ENCODE measurements at regions not wholly inside any gene's neighbourhood (a gene's known extent, or its start where the extent isn't known, plus 50 kb on each side); places are given as distances from the start of the nearest gene placed in this dataset.

GRCh38 chr11:115996808-115997188 is 492.6 kb upstream of the CADM1 start:
- Mint-ChIP-seq H3K36me3 (ENCODE audit: low read depth) (no peaks in the 10 kb centered on the region), H3K4me3 (no peak overlapping the region), H3K27ac (ENCODE audit: unreplicated experiment) (no peak overlapping the region), H3K27me3 (ENCODE audit: low read depth) (no peaks in the 10 kb centered on the region), H3K4me1 (peaks cover 18% of the 10 kb centered on the region), H3K9me3 (no peaks in the 10 kb centered on the region)
- TF ChIP-seq CTCF (conservative IDR thresholded peaks at IDR 0.05), result no peak
- DNase-seq (ENCODE audit: low read depth, low spot score), result no peak

GRCh38 chr11:115996125-115996807 is 492.1 kb upstream of the CADM1 start:
- Mint-ChIP-seq H3K27me3 (ENCODE audit: low read depth) (no peaks in the 10 kb centered on the region), H3K9me3 (no peaks in the 10 kb centered on the region), H3K36me3 (ENCODE audit: low read depth) (no peaks in the 10 kb centered on the region), H3K27ac (ENCODE audit: unreplicated experiment) (no peak overlapping the region), H3K4me3 (no peak overlapping the region), H3K4me1 (peaks cover 21% of the 10 kb centered on the region)
- DNase-seq (ENCODE audit: low read depth, low spot score), result no peak
- TF ChIP-seq CTCF (conservative IDR thresholded peaks at IDR 0.05), result no peak

GRCh38 chr11:115993590-115993989 is 489.4 kb upstream of the CADM1 start:
- Mint-ChIP-seq H3K27me3 (ENCODE audit: low read depth) (no peaks in the 10 kb centered on the region), H3K9me3 (no peaks in the 10 kb centered on the region), H3K27ac (ENCODE audit: unreplicated experiment) (no peak overlapping the region), H3K36me3 (ENCODE audit: low read depth) (no peaks in the 10 kb centered on the region), H3K4me1 (peaks cover 24% of the 10 kb centered on the region), H3K4me3 (no peak overlapping the region)
- no peak for DNase-seq (ENCODE audit: low read depth, low spot score)
- no peak for TF ChIP-seq CTCF (conservative IDR thresholded peaks at IDR 0.05)

- Mint-ChIP-seq H3K9me3 (no peaks in the 10 kb centered on the region), H3K4me3 (no peak overlapping the region), H3K27me3 (ENCODE audit: low read depth) (no peaks in the 10 kb centered on the region), H3K36me3 (ENCODE audit: low read depth) (no peaks in the 10 kb centered on the region), H3K27ac (ENCODE audit: unreplicated experiment) (no peak overlapping the region), H3K4me1 (peaks cover 28% of the 10 kb centered on the region)
- peak; percentile 74 for TF ChIP-seq CTCF (conservative IDR thresholded peaks at IDR 0.05)
- DNase-seq (ENCODE audit: low read depth, low spot score), result peak; percentile 44
These were observed 485.8 kb upstream of the CADM1 start for GRCh38 chr11:115990004-115990447.

GRCh38 chr11:115985896-115986295 is 481.7 kb upstream of the CADM1 start:
- Mint-ChIP-seq H3K9me3 (no peaks in the 10 kb centered on the region), H3K27ac (ENCODE audit: unreplicated experiment) (no peak overlapping the region), H3K4me1 (peaks cover 29% of the 10 kb centered on the region), H3K27me3 (ENCODE audit: low read depth) (no peaks in the 10 kb centered on the region), H3K4me3 (no peak overlapping the region), H3K36me3 (ENCODE audit: low read depth) (no peaks in the 10 kb centered on the region)
- no peak for DNase-seq (ENCODE audit: low read depth, low spot score)
- no peak for TF ChIP-seq CTCF (conservative IDR thresholded peaks at IDR 0.05)
